Eye (tissue), 1 donor: ENCODE measurements at regions not wholly inside any gene's neighbourhood (a gene's known extent, or its start where the extent isn't known, plus 50 kb on each side); places are given as distances from the start of the nearest gene placed in this dataset.

Source experiments
- DNase-seq: peaks from one replicate; pipeline ENCODE4 v3.0.0-alpha.2; 2015

GRCh38 chr10:29397221-29397620 is 108.4 kb downstream of the LYZL1 start:
- DNase-seq: no peak

- DNase-seq: no peak
Measured at GRCh38 chr10:29403208-29403607, 114.3 kb downstream of the LYZL1 start.

- peak; percentile 38 for DNase-seq
Measured at GRCh38 chr10:29407280-29407858, 118.5 kb downstream of the LYZL1 start.
